Epithelial cell of proximal tubule (primary cell): ENCODE measurements at regions not wholly inside any gene's neighbourhood (a gene's known extent, or its start where the extent isn't known, plus 50 kb on each side); places are given as distances from the start of the nearest gene placed in this dataset.

Experiments used
- DNase-seq: peaks from one replicate; pipeline ENCODE4 v3.0.0-alpha.2; 2011; ENCODE audit warnings: low read depth
- H3K4me3 ChIP-seq: 2 replicates; pipeline ENCODE4 v1.5.1; 2011; ENCODE audit warnings: low read depth, mild to moderate bottlenecking, low read length
- CTCF ChIP-seq: conservative IDR thresholded peaks from 2 replicates; pipeline ENCODE4 v1.5.1; 2012; ENCODE audit warnings: low read depth, mild to moderate bottlenecking, low read length

GRCh38 chr18:46407486-46408166 is 249.4 kb downstream of the LOXHD1 start:
- no peak overlapping the region for H3K4me3 ChIP-seq
- DNase-seq, result no peak
- TF ChIP-seq CTCF, result no peak

- peak; percentile 31 for TF ChIP-seq CTCF
- no peak for DNase-seq
- no peak overlapping the region for H3K4me3 ChIP-seq
Observed at GRCh38 chr18:46408334-46408987, 248.6 kb downstream of the LOXHD1 start.

DNA sequence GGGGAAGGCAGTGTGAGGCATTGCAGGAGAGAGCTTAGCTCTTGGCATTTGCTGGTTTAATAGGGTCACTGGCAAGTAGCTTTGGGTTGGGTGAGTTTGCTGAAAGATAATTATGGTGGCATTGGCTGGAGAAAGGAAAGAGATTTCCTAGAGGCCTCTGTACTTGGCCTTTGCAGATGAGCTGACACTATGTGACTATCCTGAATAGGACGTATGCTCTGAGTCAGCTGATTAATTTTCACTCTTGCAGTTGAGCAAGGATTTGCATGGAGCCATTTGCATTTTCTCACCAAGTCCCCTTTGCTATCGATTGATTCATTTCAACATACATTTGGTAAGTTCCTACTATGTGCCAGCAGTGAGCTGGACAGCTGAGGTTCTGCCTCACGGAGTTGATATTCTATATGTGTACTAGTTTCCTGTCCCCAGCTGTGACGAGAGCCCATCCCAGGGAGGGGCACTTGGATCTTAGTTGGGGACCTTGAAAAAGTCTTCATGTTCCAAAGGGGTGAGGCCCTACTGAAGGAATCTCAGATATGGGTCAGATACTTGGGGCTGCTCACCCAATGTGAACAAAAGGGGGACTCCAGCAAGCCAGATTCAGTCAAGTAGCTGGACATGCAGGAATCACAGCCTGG is 245.7 kb downstream of the LOXHD1 start:
- DNase-seq, result no peak
- H3K4me3 ChIP-seq, result no peak overlapping the region
- no peak for TF ChIP-seq CTCF

- H3K4me3 ChIP-seq, result no peak overlapping the region
- no peak for DNase-seq
- TF ChIP-seq CTCF, result no peak
Observed at GRCh38 chr18:46411867-46412690, 244.9 kb downstream of the LOXHD1 start.

DNA sequence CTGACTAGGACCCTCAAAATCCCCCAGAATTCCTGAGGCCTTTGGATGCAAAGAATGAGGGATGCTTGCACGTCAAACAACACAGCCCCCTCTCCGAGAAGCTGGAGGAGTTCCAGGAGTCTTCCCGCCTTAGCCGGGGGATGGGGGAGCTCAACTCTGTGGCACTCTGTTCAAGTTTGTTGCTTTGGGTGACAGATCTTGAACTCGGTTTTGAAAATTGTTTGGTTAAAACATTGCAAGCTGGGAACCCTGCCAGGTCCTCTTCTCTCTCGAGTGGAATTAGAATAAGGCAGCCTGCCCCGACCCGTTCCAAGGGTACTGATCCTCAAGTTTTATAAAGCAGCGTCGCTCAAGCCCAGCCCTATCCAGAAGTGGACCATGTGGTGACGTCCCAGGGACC is 244.1 kb downstream of the LOXHD1 start:
- TF ChIP-seq CTCF, result no peak
- no peak overlapping the region for H3K4me3 ChIP-seq
- DNase-seq, result no peak

DNA sequence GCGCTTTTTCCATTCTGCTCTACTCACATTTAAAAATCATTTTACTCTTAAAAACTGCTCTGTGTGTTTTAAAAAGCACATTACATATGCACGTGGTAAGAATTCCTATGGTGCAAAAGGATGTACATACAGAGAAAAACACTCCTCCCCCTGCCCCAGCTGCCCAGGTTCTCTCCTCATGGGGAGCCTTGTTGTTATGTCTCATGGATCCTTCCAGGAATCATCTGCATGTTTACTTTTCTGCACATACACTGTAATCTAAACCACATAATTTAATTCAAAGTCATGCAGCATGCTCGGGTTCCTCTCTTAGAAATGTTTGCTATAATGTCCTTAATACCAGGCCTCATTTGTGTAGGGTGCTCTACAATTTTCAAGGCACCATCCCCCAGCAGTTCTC is 243.3 kb downstream of the LOXHD1 start:
- no peak for TF ChIP-seq CTCF
- no peak overlapping the region for H3K4me3 ChIP-seq
- DNase-seq, result no peak
